Choroid plexus epithelial cell (primary cell): ENCODE measurements at regions not wholly inside any gene's neighbourhood (a gene's known extent, or its start where the extent isn't known, plus 50 kb on each side); places are given as distances from the start of the nearest gene placed in this dataset.

Source experiments
- DNase-seq: peaks from one replicate; pipeline ENCODE4 v3.0.0-alpha.2; 2010; ENCODE audit warnings: low read depth
- H3K4me3 ChIP-seq: 2 replicates; pipeline ENCODE4 v1.5.1; 2011; ENCODE audit warnings: low read depth, mild to moderate bottlenecking, control low read depth, low read length, moderate library complexity
- CTCF ChIP-seq: conservative IDR thresholded peaks from 2 replicates; pipeline ENCODE4 v1.5.1; 2011; ENCODE audit warnings: low read depth, mild to moderate bottlenecking, control low read depth, inconsistent platforms, low read length, moderate library complexity

DNA sequence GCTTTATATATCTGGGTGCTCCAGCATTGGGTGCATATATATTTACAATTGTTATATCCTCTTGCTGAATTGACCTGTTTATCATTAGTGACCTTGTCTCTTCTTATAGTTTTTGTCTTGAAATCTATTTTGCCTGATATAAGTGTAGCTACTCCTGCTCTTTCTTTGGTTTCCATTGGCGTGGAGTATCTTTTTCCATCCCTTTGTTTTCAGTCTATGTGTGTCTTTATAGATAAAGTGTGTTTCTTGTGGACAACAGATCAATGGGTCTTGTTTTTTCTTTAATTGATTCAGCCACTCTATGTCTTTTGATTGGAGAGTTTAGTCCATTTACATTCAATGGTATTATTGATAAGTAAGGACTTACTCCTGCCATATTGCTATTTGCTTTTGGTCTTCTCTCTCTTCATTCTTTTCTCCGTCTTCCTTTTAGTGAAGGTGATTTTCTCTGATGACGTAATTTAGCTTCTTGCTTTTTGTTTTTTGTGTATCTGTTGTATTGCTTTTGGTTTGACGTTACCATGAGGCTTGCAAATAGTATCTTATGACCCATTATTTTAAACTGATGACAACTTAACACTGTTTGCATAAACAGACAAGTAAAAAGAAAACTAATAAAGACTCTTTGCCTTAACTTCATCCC, 347.6 kb downstream of the TMEM121 start:
- DNase-seq: no peak

GRCh38 chr14:105876158-105876557, 349.8 kb downstream of the TMEM121 start:
- no peak for TF ChIP-seq CTCF
- no peak for DNase-seq
- no peak overlapping the region for H3K4me3 ChIP-seq

More for the DNA sequence above, 347.6 kb downstream of the TMEM121 start:
- TF ChIP-seq CTCF: no peak
- H3K4me3 ChIP-seq: no peak overlapping the region

DNA sequence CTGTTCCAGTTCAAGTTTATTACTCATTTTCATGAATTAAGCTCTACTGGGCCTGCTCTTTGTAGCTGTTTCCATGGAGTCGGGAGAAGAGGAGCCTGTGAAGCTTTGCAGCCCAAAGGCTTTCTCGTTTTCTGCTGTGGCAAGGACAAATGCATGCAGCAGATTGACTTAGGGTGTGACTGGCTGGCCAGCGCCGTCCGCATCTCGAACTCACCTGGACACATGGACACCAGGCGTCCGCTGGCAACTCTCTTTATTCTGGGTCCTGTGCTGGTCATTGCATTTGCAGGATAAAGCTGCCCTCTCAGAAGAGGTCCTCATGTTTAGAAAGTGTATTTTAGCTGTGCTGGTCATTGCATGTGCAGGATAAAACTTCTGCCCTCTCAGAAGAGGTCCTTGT, 350.4 kb downstream of the TMEM121 start:
- no peak overlapping the region for H3K4me3 ChIP-seq
- no peak for DNase-seq
- no peak for TF ChIP-seq CTCF

DNA sequence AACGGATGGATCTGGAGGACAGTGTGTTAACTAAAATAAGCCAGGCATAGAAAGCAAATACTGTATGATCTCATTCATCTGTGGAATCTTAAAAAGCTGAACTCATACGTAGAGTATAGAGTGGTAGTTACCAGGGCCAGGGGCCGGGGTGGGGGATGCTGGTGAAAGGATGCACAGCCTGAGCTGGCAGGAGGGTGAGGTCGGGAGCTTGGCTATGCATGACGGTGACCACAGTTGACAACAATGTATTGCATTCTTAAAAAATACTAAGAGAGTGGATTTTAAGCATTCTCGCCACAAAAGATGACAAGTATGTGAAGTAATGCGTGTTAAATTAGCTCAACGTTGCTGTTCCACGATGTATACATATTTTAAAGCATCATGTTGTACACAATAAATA, 351.3 kb downstream of the TMEM121 start:
- DNase-seq: no peak
- no peak overlapping the region for H3K4me3 ChIP-seq
- TF ChIP-seq CTCF: no peak

DNA sequence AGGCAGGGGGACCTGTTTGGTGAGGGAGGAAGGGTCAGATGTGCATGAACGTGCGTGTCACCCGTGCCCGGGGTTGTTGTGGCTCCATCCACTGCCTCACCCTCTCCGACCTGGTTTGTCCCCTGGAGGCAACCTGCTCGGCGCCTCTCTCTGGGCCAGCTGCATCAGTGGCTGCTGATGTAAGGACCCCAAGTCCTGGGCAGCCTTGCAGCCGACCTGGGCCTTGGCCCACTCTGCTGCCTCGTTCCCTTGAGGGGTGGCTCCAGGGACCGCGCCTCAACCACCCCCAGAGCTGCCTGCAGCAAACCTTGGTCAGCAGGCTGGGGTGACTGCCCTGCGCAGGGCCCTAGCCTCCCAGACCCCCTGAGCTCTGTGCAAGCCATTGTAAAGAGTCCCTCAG, 351.7 kb downstream of the TMEM121 start:
- DNase-seq: no peak
- no peak overlapping the region for H3K4me3 ChIP-seq
- no peak for TF ChIP-seq CTCF

DNA sequence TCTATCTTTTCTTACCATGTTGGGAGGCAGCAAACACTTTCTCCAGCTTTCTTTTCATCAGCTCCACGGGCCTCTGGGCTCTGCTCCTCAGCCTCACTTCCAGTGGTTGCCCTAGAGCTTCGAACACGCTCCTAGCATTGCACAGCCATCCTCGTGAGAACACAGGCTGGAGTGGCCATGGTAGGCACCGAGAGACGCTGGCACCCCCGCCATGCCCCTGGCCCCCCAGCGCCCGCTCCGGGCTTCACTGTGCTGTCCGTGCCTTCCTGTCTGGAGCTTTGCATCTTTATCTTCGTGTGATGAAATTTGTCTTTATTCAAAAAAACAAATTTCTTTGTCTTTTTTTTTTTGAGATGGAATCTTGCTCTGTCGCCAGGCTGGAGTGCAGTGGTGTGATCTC, 352.2 kb downstream of the TMEM121 start:
- TF ChIP-seq CTCF: no peak

GRCh38 chr14:105879503-105879866, 353.1 kb downstream of the TMEM121 start:
- no peak overlapping the region for H3K4me3 ChIP-seq
- no peak for TF ChIP-seq CTCF
- no peak for DNase-seq

More for the DNA sequence above, 352.2 kb downstream of the TMEM121 start:
- no peak for DNase-seq
- H3K4me3 ChIP-seq: no peak overlapping the region
